ENCODE measurements at regions not wholly inside any gene's neighbourhood (a gene's known extent, or its start where the extent isn't known, plus 50 kb on each side); places are given as distances from the start of the nearest gene placed in this dataset.

- H3K27me3 Mint-ChIP-seq: peaks cover 22% of the 10 kb centered on the region
- Histone ChIP-seq H3K36me3 (replicated peaks in 1 of 2; ENCODE audit: control extremely low read depth in 1 of 2, control insufficient read depth in 1 of 2, extremely low read depth in 1 of 2, insufficient read depth in 2 of 2, low read length in 1 of 2) (no peaks in the 10 kb centered on the region), H3K27ac (ENCODE audit: low read length in 2 of 2) (no peak overlapping the region), H3K9me3 (ENCODE audit: control extremely low read depth in 1 of 3, control insufficient read depth in 2 of 3, insufficient read depth in 1 of 3, low read length in 2 of 3) (no peaks in the 10 kb centered on the region), H3K9ac (ENCODE audit: low read length) (no peak overlapping the region), H3K4me3 (ENCODE audit: control extremely low read depth in 1 of 5, extremely low read depth in 1 of 5, insufficient read depth in 1 of 5, low read depth in 2 of 5, low read length in 4 of 5) (no peak overlapping the region), H3K4me1 (ENCODE audit: control insufficient read depth in 2 of 2, insufficient read depth in 2 of 2, low read length in 2 of 2) (no peaks in the 10 kb centered on the region), H3K79me2 (ENCODE audit: control insufficient read depth, insufficient read depth, low read length) (no peaks in the 10 kb centered on the region), H3K27me3 (replicated peaks in 1 of 4; ENCODE audit: control extremely low read depth in 1 of 4, control insufficient read depth in 3 of 4, insufficient read depth in 4 of 4, low read length in 3 of 4) (peaks cover 0 to 2% (median 0%) of the 10 kb centered on the region in 4 experiments), H3K4me2 (replicated peaks; ENCODE audit: low read depth, low read length, poor library complexity, severe bottlenecking) (no peak overlapping the region), H2AFZ (ENCODE audit: insufficient read depth, low read depth, low read length, poor library complexity, severe bottlenecking) (no peak overlapping the region), H4K20me1 (ENCODE audit: control insufficient read depth, insufficient read depth, low read length, poor library complexity, severe bottlenecking) (no peaks in the 10 kb centered on the region)
- no peaks in the 10 kb centered on the region for H3K9me3 Mint-ChIP-seq (ENCODE audit: insufficient read depth)
- H3K4me3 Mint-ChIP-seq: no peak overlapping the region
- intact Hi-C loops (cut with micrococcal nuclease): no loop called here
- ChIA-PET POLR2A (no interaction called here), CTCF (no interaction called here)
- 93% methylated on average over 6 of the region's 8 CpGs for WGBS (ENCODE audit: insufficient coverage)
- DNase-seq: no peak
- no peaks in the 10 kb centered on the region for H3K4me1 Mint-ChIP-seq
- ATAC-seq (ENCODE audit: low read depth): no peak
- TF ChIP-seq CTCF (IDR thresholded peaks at IDR 0.05): no peak
- TF ChIP-seq EZH2 (IDR thresholded peaks at IDR 0.05; ENCODE audit: borderline replicate concordance, insufficient read depth, low read depth, low read length, poor library complexity, severe bottlenecking): no peak
- no peak overlapping the region for H3K27ac Mint-ChIP-seq
Measured at GRCh38 chr11:34754171-34754823, 133.4 kb downstream of the EHF start.

- Histone ChIP-seq H3K4me2 (replicated peaks; ENCODE audit: low read depth, low read length, poor library complexity, severe bottlenecking) (no peak overlapping the region), H2AFZ (ENCODE audit: insufficient read depth, low read depth, low read length, poor library complexity, severe bottlenecking) (no peak overlapping the region), H4K20me1 (ENCODE audit: control insufficient read depth, insufficient read depth, low read length, poor library complexity, severe bottlenecking) (no peaks in the 10 kb centered on the region), H3K4me1 (ENCODE audit: control insufficient read depth in 2 of 2, insufficient read depth in 2 of 2, low read length in 2 of 2) (no peaks in the 10 kb centered on the region), H3K9ac (ENCODE audit: low read length) (no peak overlapping the region), H3K79me2 (ENCODE audit: control insufficient read depth, insufficient read depth, low read length) (no peaks in the 10 kb centered on the region), H3K4me3 (ENCODE audit: control extremely low read depth in 1 of 5, extremely low read depth in 1 of 5, insufficient read depth in 1 of 5, low read depth in 2 of 5, low read length in 4 of 5) (no peak overlapping the region), H3K9me3 (ENCODE audit: control extremely low read depth in 1 of 3, control insufficient read depth in 2 of 3, insufficient read depth in 1 of 3, low read length in 2 of 3) (no peaks in the 10 kb centered on the region), H3K27me3 (replicated peaks in 1 of 4; ENCODE audit: control extremely low read depth in 1 of 4, control insufficient read depth in 3 of 4, insufficient read depth in 4 of 4, low read length in 3 of 4) (no peaks in the 10 kb centered on the region), H3K36me3 (replicated peaks in 1 of 2; ENCODE audit: control extremely low read depth in 1 of 2, control insufficient read depth in 1 of 2, extremely low read depth in 1 of 2, insufficient read depth in 2 of 2, low read length in 1 of 2) (no peaks in the 10 kb centered on the region), H3K27ac (ENCODE audit: low read length in 2 of 2) (no peak overlapping the region)
- ChIA-PET CTCF (no interaction called here), POLR2A (no interaction called here)
- no peak for ATAC-seq (ENCODE audit: low read depth)
- H3K27ac Mint-ChIP-seq: no peak overlapping the region
- intact Hi-C loops (cut with micrococcal nuclease): no loop called here
- no peak overlapping the region for H3K4me3 Mint-ChIP-seq
- WGBS (ENCODE audit: insufficient coverage): no CpG with 5 or more reads among the region's 1 CpG
- H3K27me3 Mint-ChIP-seq: peaks cover 17% of the 10 kb centered on the region
- no peaks in the 10 kb centered on the region for H3K9me3 Mint-ChIP-seq (ENCODE audit: insufficient read depth)
- TF ChIP-seq EZH2 (IDR thresholded peaks at IDR 0.05; ENCODE audit: borderline replicate concordance, insufficient read depth, low read depth, low read length, poor library complexity, severe bottlenecking) (no peak), CTCF (IDR thresholded peaks at IDR 0.05) (no peak)
- DNase-seq: no peak
- H3K4me1 Mint-ChIP-seq: no peaks in the 10 kb centered on the region
Measured at GRCh38 chr11:34750692-34751405, 130.0 kb downstream of the EHF start.
